LNCaP clone FGC (cell line): ENCODE measurements at regions not wholly inside any gene's neighbourhood (a gene's known extent, or its start where the extent isn't known, plus 50 kb on each side); places are given as distances from the start of the nearest gene placed in this dataset.

Experiments used
- DNase-seq: peaks from one replicate; pipeline ENCODE4 v3.0.0-alpha.2; 2011; ENCODE audit warnings: low read depth
- H3K4me3 ChIP-seq: 2 replicates; pipeline ENCODE4 v1.5.1; 2011; ENCODE audit warnings: mild to moderate bottlenecking, low read depth, low read length, control low read depth
- CTCF ChIP-seq: IDR thresholded peaks from 2 replicates; pipeline ENCODE4 v1.5.1; 2012; ENCODE audit warnings: mild to moderate bottlenecking; ENCODE audit not compliant: control insufficient read depth, insufficient read depth; ENCODE audit errors: extremely low read depth

- no peak for DNase-seq
- TF ChIP-seq CTCF: no peak
- no peak overlapping the region for H3K4me3 ChIP-seq
These were observed 222.1 kb upstream of the ADAMTS9 start for GRCh38 chr3:64909757-64910467.

DNA sequence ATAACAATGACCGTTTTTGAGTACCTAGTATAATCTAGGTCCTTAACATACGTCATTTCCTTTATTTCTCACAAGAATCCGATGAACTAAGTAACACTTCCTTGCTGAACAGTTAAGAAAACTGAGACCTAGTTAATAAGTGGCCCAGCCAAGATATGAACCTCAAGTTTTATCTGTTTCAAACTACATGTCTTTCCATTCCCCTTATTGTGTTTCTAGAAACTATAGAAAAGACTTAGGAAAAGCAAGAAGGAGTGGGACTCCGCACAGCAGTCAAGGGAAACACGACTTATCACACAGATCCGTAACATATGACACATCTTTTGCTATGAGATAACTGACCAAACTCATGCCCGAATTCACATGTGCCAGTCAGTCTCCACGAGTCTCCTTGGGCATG is 221.2 kb upstream of the ADAMTS9 start:
- DNase-seq: no peak
- H3K4me3 ChIP-seq: no peak overlapping the region
- no peak for TF ChIP-seq CTCF

DNA sequence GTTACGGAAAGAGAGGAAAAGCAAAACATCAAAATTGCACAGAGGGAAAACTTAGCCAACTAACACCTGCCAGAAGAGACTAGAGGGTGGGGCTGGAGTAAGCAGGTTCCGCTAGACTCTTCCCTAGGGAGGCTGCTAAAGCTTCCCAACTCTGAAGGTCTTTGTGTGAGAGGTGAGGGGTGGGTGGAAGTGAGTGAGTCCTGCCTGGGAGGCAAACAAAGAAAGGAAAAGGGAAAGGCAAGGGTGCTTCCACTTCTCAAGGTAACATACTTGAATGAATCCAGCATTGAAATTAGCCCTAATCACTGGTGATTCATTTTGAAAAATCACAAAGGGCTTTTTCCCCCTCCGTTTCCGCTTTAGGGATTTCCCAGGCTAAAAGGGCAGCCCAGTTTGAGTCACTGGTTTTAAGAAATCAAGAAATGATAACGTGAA is 220.5 kb upstream of the ADAMTS9 start:
- DNase-seq: no peak
- no peak overlapping the region for H3K4me3 ChIP-seq
- no peak for TF ChIP-seq CTCF

- no peak for TF ChIP-seq CTCF
- no peak for DNase-seq
- H3K4me3 ChIP-seq: no peak overlapping the region
These were observed 218.2 kb upstream of the ADAMTS9 start for GRCh38 chr3:64905906-64906410.

- no peak for DNase-seq
- TF ChIP-seq CTCF: no peak
- H3K4me3 ChIP-seq: no peak overlapping the region
These were observed 215.2 kb upstream of the ADAMTS9 start for GRCh38 chr3:64903006-64903405.

GRCh38 chr3:64901986-64902516 is 214.3 kb upstream of the ADAMTS9 start:
- DNase-seq: no peak
- no peak for TF ChIP-seq CTCF

DNA sequence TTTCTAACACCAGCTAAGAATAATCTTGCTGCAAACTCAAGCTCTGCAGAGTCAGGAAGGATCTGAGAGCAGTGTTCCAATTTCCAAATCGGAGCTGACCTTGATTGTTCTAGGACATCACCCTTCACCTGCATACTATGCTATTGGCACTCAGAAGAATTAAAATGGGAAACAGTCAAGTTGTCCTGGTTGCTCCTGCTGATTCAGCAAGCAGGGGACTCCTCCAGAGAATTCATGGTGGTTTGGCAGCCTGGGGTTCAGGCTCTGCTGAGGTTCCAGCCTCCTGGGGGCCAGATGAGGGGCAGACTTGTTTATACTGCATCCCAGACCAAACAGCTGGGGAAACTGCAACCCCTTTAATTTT is 213.7 kb upstream of the ADAMTS9 start:
- TF ChIP-seq CTCF: no peak
- H3K4me3 ChIP-seq: no peak overlapping the region
- no peak for DNase-seq

More at GRCh38 chr3:64901986-64902516, 214.3 kb upstream of the ADAMTS9 start:
- H3K4me3 ChIP-seq: no peak overlapping the region
